Trophoblast cell (in vitro differentiated cells and primary cell): ENCODE measurements at regions not wholly inside any gene's neighbourhood (a gene's known extent, or its start where the extent isn't known, plus 50 kb on each side); places are given as distances from the start of the nearest gene placed in this dataset.

Source experiments
- DNase-seq, 2 donors: peaks; one replicate each; pipeline ENCODE4 v3.0.0-alpha.2; 2016
- H2AFZ ChIP-seq: 2 replicates; pipeline ENCODE4 v1.6.1; 2013; ENCODE audit warnings: low read length, moderate library complexity, mild to moderate bottlenecking; ENCODE audit not compliant: insufficient read depth, poor library complexity
- H2AK5ac ChIP-seq: 2 replicates; pipeline ENCODE4 v1.6.1; 2013; ENCODE audit warnings: mild to moderate bottlenecking, low read length
- H2BK120ac ChIP-seq: 2 replicates; pipeline ENCODE4 v1.6.1; 2013; ENCODE audit warnings: low read length, mild to moderate bottlenecking, moderate library complexity; ENCODE audit not compliant: insufficient read depth, poor library complexity
- H2BK12ac ChIP-seq: 2 replicates; pipeline ENCODE4 v1.6.1; 2013; ENCODE audit warnings: mild to moderate bottlenecking, low read length, moderate library complexity
- H2BK5ac ChIP-seq: 2 replicates; pipeline ENCODE4 v1.6.1; 2013; ENCODE audit warnings: low read length, low read depth, moderate library complexity, mild to moderate bottlenecking; ENCODE audit not compliant: poor library complexity
- H3K14ac ChIP-seq: 2 replicates; pipeline ENCODE4 v1.6.1; 2013; ENCODE audit warnings: mild to moderate bottlenecking, low read length
- H3K18ac ChIP-seq: 2 replicates; pipeline ENCODE4 v1.6.1; 2013; ENCODE audit warnings: mild to moderate bottlenecking, low read length
- H3K23ac ChIP-seq: 2 replicates; pipeline ENCODE4 v1.6.1; 2013; ENCODE audit warnings: low read length
- H3K27ac ChIP-seq: 2 replicates; pipeline ENCODE4 v1.5.1; 2013; ENCODE audit warnings: low read depth, mild to moderate bottlenecking, inconsistent platforms, low read length, moderate library complexity
- H3K27me3 ChIP-seq: 2 replicates; pipeline ENCODE4 v1.6.1; 2013; ENCODE audit warnings: inconsistent platforms, mild to moderate bottlenecking, low read length, moderate library complexity; ENCODE audit not compliant: insufficient read depth
- H3K36me3 ChIP-seq, 2 experiments: 1 replicate in 1 of 2; 2 replicates in 1 of 2; pipeline ENCODE4 v1.6.1; 2013; ENCODE audit warnings: low read length in 2 of 2, mild to moderate bottlenecking in 2 of 2, moderate library complexity in 1 of 2; ENCODE audit not compliant: insufficient read depth in 2 of 2, control insufficient read depth in 1 of 2
- H3K4ac ChIP-seq: 2 replicates; pipeline ENCODE4 v1.6.1; 2013; ENCODE audit warnings: low read depth, mild to moderate bottlenecking, low read length, moderate library complexity
- H3K4me1 ChIP-seq, 2 experiments: 1 replicate in 1 of 2; 2 replicates in 1 of 2; pipeline ENCODE4 v1.6.1; 2013; ENCODE audit warnings: low read length in 2 of 2, mild to moderate bottlenecking in 2 of 2, moderate library complexity in 1 of 2; ENCODE audit not compliant: insufficient read depth in 2 of 2, control insufficient read depth in 1 of 2
- H3K4me2 ChIP-seq: 2 replicates; pipeline ENCODE4 v1.6.1; 2013; ENCODE audit warnings: inconsistent platforms, mild to moderate bottlenecking, low read length, moderate library complexity
- H3K4me3 ChIP-seq: 2 replicates; pipeline ENCODE4 v1.5.1; 2013; ENCODE audit warnings: mild to moderate bottlenecking, low read depth, low read length, inconsistent platforms
- H3K79me1 ChIP-seq: one replicate; pipeline ENCODE4 v1.6.1; 2013; ENCODE audit warnings: low read length
- H3K79me2 ChIP-seq: 2 replicates; pipeline ENCODE4 v1.6.1; 2013; ENCODE audit warnings: low read length, mild to moderate bottlenecking; ENCODE audit not compliant: control insufficient read depth, insufficient read depth, poor library complexity
- H3K9ac ChIP-seq: 2 replicates; pipeline ENCODE4 v1.6.1; 2013; ENCODE audit warnings: mild to moderate bottlenecking, low read length
- H3K9me3 ChIP-seq: 2 replicates; pipeline ENCODE4 v1.6.1; 2013; ENCODE audit warnings: low read depth, mild to moderate bottlenecking, control low read depth, inconsistent platforms, low read length; ENCODE audit not compliant: insufficient read depth
- H4K12ac ChIP-seq: 2 replicates; pipeline ENCODE4 v1.6.1; 2013; ENCODE audit warnings: low read depth, mild to moderate bottlenecking, low read length, moderate library complexity
- H4K8ac ChIP-seq: 2 replicates; pipeline ENCODE4 v1.6.1; 2013; ENCODE audit warnings: low read depth, mild to moderate bottlenecking, low read length, moderate library complexity
- H4K91ac ChIP-seq: one replicate; pipeline ENCODE4 v1.6.1; 2013; ENCODE audit warnings: low read depth, mild to moderate bottlenecking, low read length, moderate library complexity
- WGBS: extraction: QIAGEN DNeasy Blood & Tissue Kit; methylation state at CpG from one replicate; pipeline ENCODE4 v1.1.7; 2013; ENCODE audit warnings: missing lambda C conversion rate; ENCODE audit not compliant: insufficient read length, insufficient coverage; ENCODE audit errors: extremely low coverage; 5-methylcytosine and 5-hydroxymethylcytosine counted together

GRCh38 chr7:108861071-108861470 lies 291.4 kb downstream of the DNAJB9 start:
- no peak for DNase-seq
- Histone ChIP-seq H2BK5ac (no peak overlapping the region), H3K14ac (no peak overlapping the region), H3K18ac (no peak overlapping the region), H3K36me3 (no peaks in the 10 kb centered on the region), H4K91ac (no peak overlapping the region), H3K79me1 (no peaks in the 10 kb centered on the region), H2BK120ac (no peak overlapping the region), H3K4me1 (no peaks in the 10 kb centered on the region), H3K4me3 (no peak overlapping the region), H3K79me2 (no peaks in the 10 kb centered on the region), H2AK5ac (no peak overlapping the region), H2AFZ (no peak overlapping the region), H2BK12ac (no peak overlapping the region), H4K8ac (no peak overlapping the region), H4K12ac (no peak overlapping the region), H3K4ac (no peak overlapping the region), H3K4me2 (no peak overlapping the region), H3K9me3 (peaks cover 5% of the 10 kb centered on the region), H3K27ac (no peak overlapping the region), H3K9ac (no peak overlapping the region), H3K23ac (no peak overlapping the region), H3K27me3 (no peaks in the 10 kb centered on the region)
- WGBS, result no CpG with 5 or more reads among the region's 2 CpGs

DNA sequence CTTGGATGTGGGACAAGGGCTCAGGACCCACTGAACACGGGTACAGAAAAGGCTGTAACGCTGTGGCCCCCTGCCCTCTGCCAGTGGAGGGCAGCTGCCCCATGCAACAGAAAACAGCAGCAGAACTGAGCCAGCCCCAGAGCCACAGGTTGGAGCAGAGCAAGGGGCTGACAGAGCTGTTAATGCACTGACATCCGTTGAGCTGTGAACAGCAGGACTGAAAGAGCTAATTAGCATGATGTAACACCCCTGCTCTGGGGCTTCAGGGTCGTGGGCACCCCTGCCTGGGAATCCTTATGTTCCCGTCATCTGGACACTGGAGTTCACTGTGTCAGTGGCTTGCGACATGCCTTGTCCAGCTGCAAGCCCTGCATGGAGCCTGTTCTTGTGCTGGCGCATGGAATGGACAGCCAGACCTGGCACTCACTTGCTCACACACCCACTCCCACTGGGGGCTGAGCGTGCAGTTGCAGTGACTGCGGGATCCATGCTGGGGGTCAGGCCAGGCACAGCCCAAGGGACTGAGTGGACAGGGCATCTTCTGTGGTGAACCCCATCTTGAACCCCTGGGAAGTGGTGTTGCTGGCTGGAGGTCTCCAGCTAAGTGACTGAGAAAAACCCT lies 293.7 kb downstream of the DNAJB9 start:
- H3K27me3 ChIP-seq, result no peaks in the 10 kb centered on the region
- H3K4me3 ChIP-seq, result no peak overlapping the region
- peak overlapping the region; percentile 53 for H3K23ac ChIP-seq
- H3K4ac ChIP-seq, result no peak overlapping the region
- no peak overlapping the region for H2AFZ ChIP-seq
- no peak overlapping the region for H2BK12ac ChIP-seq
- H2BK5ac ChIP-seq, result no peak overlapping the region
- no peak overlapping the region for H3K4me2 ChIP-seq
- H4K12ac ChIP-seq, result no peak overlapping the region
- no peaks in the 10 kb centered on the region for H3K79me2 ChIP-seq
- no peak overlapping the region for H4K8ac ChIP-seq
- DNase-seq, result no peak
- no peak overlapping the region for H2BK120ac ChIP-seq
- no peak overlapping the region for H3K14ac ChIP-seq
- H3K4me1 ChIP-seq, result no peaks in the 10 kb centered on the region
- H3K79me1 ChIP-seq, result no peaks in the 10 kb centered on the region
- H3K9ac ChIP-seq, result no peak overlapping the region
- no peak overlapping the region for H2AK5ac ChIP-seq
- no peak overlapping the region for H3K27ac ChIP-seq
- H3K9me3 ChIP-seq, result peaks cover 5% of the 10 kb centered on the region
- no peak overlapping the region for H4K91ac ChIP-seq
- H3K18ac ChIP-seq, result no peak overlapping the region
- WGBS, result no CpG with 5 or more reads among the region's 9 CpGs
- no peaks in the 10 kb centered on the region for H3K36me3 ChIP-seq

GRCh38 chr7:108869070-108869469 lies 299.4 kb downstream of the DNAJB9 start:
- H3K27ac ChIP-seq, result no peak overlapping the region
- H3K18ac ChIP-seq, result no peak overlapping the region
- no peak overlapping the region for H2BK12ac ChIP-seq
- no peak overlapping the region for H3K9ac ChIP-seq
- H3K23ac ChIP-seq, result no peak overlapping the region
- H3K4me1 ChIP-seq, result no peaks in the 10 kb centered on the region
- H4K91ac ChIP-seq, result no peak overlapping the region
- no peaks in the 10 kb centered on the region for H3K27me3 ChIP-seq
- H3K4ac ChIP-seq, result no peak overlapping the region
- no peak overlapping the region for H3K4me3 ChIP-seq
- no CpG with 5 or more reads among the region's 1 CpG for WGBS
- H3K79me2 ChIP-seq, result no peaks in the 10 kb centered on the region
- H3K9me3 ChIP-seq, result peaks cover 6% of the 10 kb centered on the region
- H2AK5ac ChIP-seq, result no peak overlapping the region
- DNase-seq, result no peak
- H2BK5ac ChIP-seq, result no peak overlapping the region
- no peaks in the 10 kb centered on the region for H3K79me1 ChIP-seq
- no peak overlapping the region for H3K14ac ChIP-seq
- H3K36me3 ChIP-seq, result no peaks in the 10 kb centered on the region
- no peak overlapping the region for H3K4me2 ChIP-seq
- no peak overlapping the region for H4K12ac ChIP-seq
- no peak overlapping the region for H2AFZ ChIP-seq
- no peak overlapping the region for H4K8ac ChIP-seq
- H2BK120ac ChIP-seq, result no peak overlapping the region

- no peaks in the 10 kb centered on the region for H3K79me2 ChIP-seq
- no peaks in the 10 kb centered on the region for H3K79me1 ChIP-seq
- H2AK5ac ChIP-seq, result no peak overlapping the region
- H3K4me1 ChIP-seq, result no peaks in the 10 kb centered on the region
- H3K14ac ChIP-seq, result no peak overlapping the region
- H2BK12ac ChIP-seq, result no peak overlapping the region
- H3K9ac ChIP-seq, result no peak overlapping the region
- no peaks in the 10 kb centered on the region for H3K27me3 ChIP-seq
- DNase-seq, result no peak
- no peak overlapping the region for H3K4me2 ChIP-seq
- no CpG with 5 or more reads among the region's 4 CpGs for WGBS
- no peak overlapping the region for H3K4ac ChIP-seq
- H2AFZ ChIP-seq, result no peak overlapping the region
- no peak overlapping the region for H4K8ac ChIP-seq
- no peak overlapping the region for H4K91ac ChIP-seq
- no peak overlapping the region for H3K18ac ChIP-seq
- no peak overlapping the region for H2BK5ac ChIP-seq
- H2BK120ac ChIP-seq, result no peak overlapping the region
- no peak overlapping the region for H3K4me3 ChIP-seq
- H3K27ac ChIP-seq, result no peak overlapping the region
- H3K23ac ChIP-seq, result no peak overlapping the region
- no peaks in the 10 kb centered on the region for H3K36me3 ChIP-seq
- peaks cover 13% of the 10 kb centered on the region for H3K9me3 ChIP-seq
- H4K12ac ChIP-seq, result no peak overlapping the region
These were observed 305.5 kb downstream of the DNAJB9 start for GRCh38 chr7:108875139-108875538.
